DOHH2 (cell line): ENCODE measurements at regions not wholly inside any gene's neighbourhood (a gene's known extent, or its start where the extent isn't known, plus 50 kb on each side); places are given as distances from the start of the nearest gene placed in this dataset.

Experiments used
- H3F3A ChIP-seq: fragments of 200-600 bp; sonication (generic), shearing (Covaris generic); 2 replicates; pipeline ENCODE4 v1.6.0; 2016; ENCODE audit warnings: antibody characterized with exemption, mild to moderate bottlenecking; ENCODE audit not compliant: control insufficient read depth, insufficient read depth
- H3K27ac ChIP-seq: fragments of 200-600 bp; sonication (generic); 2 replicates; pipeline ENCODE4 v1.5.1; 2014; ENCODE audit warnings: low read depth, mild to moderate bottlenecking, low read length, moderate library complexity
- H3K27me3 ChIP-seq: fragments of 200-600 bp; sonication (generic); 2 replicates; pipeline ENCODE4 v1.6.1; 2014; ENCODE audit warnings: mild to moderate bottlenecking, low read length, mixed read lengths; ENCODE audit not compliant: control insufficient read depth
- H3K36me3 ChIP-seq: fragments of 200-600 bp; sonication (generic); 2 replicates; pipeline ENCODE4 v1.6.1; 2014; ENCODE audit warnings: mild to moderate bottlenecking, low read length, moderate library complexity, mixed read lengths; ENCODE audit not compliant: control insufficient read depth
- H3K4me1 ChIP-seq: fragments of 200-600 bp; sonication (generic); 2 replicates; pipeline ENCODE4 v1.6.1; 2014; ENCODE audit warnings: mild to moderate bottlenecking, low read length, mixed read lengths; ENCODE audit not compliant: control insufficient read depth
- H3K4me2 ChIP-seq: fragments of 200-600 bp; sonication (generic); 2 replicates; pipeline ENCODE4 v1.6.0; 2014; ENCODE audit warnings: mild to moderate bottlenecking, low read length, moderate library complexity
- H3K4me3 ChIP-seq: fragments of 200-600 bp; sonication (generic); 2 replicates; pipeline ENCODE4 v1.5.1; 2014; ENCODE audit warnings: mild to moderate bottlenecking, low read length, mixed read lengths
- H3K79me2 ChIP-seq: fragments of 200-600 bp; sonication (generic); 2 replicates; pipeline ENCODE4 v1.6.1; 2014; ENCODE audit warnings: mild to moderate bottlenecking, low read length, mixed read lengths; ENCODE audit not compliant: control insufficient read depth
- H3K9me2 ChIP-seq: fragments of 200-600 bp; sonication (generic); replicated peaks from 2 replicates; pipeline ENCODE4 v1.6.1; 2014; ENCODE audit warnings: mild to moderate bottlenecking, low read length, mixed read lengths; ENCODE audit not compliant: control insufficient read depth
- H3K9me3 ChIP-seq: fragments of 200-600 bp; sonication (generic); 2 replicates; pipeline ENCODE4 v1.6.1; 2014; ENCODE audit warnings: antibody characterized with exemption, low read length, mixed read lengths; ENCODE audit not compliant: control insufficient read depth, insufficient read depth
- H4K20me1 ChIP-seq: fragments of 200-600 bp; sonication (generic); 2 replicates; pipeline ENCODE4 v1.6.0; 2014; ENCODE audit warnings: low read depth, mild to moderate bottlenecking, antibody characterized with exemption, low read length, moderate library complexity; ENCODE audit not compliant: control insufficient read depth, insufficient read depth
- EZH2phosphoT487 ChIP-seq: fragments of 200-600 bp; sonication (generic); IDR thresholded peaks from 2 replicates; pipeline ENCODE4 v1.6.1; 2017; ENCODE audit warnings: borderline replicate concordance, mild to moderate bottlenecking, antibody characterized with exemption, low read length, moderate library complexity, mixed read lengths
- TF ChIP-seq, protein P1 (sequence below): fragments of 200-600 bp; sonication (generic); IDR thresholded peaks from one replicate; pipeline ENCODE4 v1.5.1; 2014; ENCODE audit warnings: antibody characterized with exemption, mild to moderate bottlenecking, low read depth, low read length; ENCODE audit not compliant: poor library complexity, severe bottlenecking

DNA sequence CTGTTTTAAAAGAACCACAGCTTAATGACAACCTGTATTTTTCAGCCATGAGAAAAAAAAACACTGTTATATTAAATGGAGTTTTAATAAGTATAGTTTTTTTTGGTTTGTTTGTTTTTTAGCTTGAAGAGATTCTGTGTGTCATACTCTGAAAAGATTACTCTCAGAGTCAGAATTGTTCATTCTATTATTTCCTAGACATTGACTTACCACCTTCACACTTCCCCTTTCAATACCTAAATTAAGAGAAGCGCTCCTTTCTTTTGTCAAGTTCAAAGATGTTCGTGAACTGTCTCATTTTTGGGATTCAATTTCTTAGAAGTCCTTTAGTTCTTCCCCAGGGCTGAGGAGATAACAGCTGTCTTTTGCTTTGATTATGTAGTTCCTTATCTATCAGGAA is 1201.6 kb upstream of the NUDT12 start:
- Histone ChIP-seq H3K9me3 (no peaks in the 10 kb centered on the region), H3K36me3 (no peaks in the 10 kb centered on the region), H3K27ac (no peak overlapping the region), H3F3A (no peaks in the 10 kb centered on the region), H3K4me3 (no peak overlapping the region), H3K79me2 (no peaks in the 10 kb centered on the region), H3K27me3 (no peaks in the 10 kb centered on the region), H3K9me2 (no peaks in the 10 kb centered on the region; the same call in 1 of the 2 replicates), H4K20me1 (no peaks in the 10 kb centered on the region), H3K4me2 (no peak overlapping the region), H3K4me1 (no peaks in the 10 kb centered on the region)
- no peak for TF ChIP-seq EZH2phosphoT487
- TF ChIP-seq, protein P1, sequence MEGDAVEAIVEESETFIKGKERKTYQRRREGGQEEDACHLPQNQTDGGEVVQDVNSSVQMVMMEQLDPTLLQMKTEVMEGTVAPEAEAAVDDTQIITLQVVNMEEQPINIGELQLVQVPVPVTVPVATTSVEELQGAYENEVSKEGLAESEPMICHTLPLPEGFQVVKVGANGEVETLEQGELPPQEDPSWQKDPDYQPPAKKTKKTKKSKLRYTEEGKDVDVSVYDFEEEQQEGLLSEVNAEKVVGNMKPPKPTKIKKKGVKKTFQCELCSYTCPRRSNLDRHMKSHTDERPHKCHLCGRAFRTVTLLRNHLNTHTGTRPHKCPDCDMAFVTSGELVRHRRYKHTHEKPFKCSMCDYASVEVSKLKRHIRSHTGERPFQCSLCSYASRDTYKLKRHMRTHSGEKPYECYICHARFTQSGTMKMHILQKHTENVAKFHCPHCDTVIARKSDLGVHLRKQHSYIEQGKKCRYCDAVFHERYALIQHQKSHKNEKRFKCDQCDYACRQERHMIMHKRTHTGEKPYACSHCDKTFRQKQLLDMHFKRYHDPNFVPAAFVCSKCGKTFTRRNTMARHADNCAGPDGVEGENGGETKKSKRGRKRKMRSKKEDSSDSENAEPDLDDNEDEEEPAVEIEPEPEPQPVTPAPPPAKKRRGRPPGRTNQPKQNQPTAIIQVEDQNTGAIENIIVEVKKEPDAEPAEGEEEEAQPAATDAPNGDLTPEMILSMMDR, result no peak

DNA sequence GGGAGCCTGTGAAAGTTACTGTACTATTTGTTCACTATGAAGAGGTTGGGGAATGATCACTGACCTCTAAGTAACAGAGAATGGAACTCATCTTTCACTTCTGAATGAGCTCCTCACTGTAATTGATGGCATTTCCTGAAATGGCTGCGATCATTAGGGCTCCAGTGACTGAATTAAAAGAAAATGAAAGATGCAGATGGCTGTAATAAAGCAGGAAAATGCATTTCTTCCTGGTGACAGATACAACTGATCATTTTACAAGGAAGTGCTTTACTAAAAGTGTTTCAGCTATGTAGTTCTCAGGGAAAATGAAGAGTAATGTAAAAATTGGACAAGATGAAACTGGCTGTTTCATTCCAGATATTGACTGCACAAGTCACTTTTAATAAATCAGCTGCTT is 1200.6 kb upstream of the NUDT12 start:
- Histone ChIP-seq H3K36me3 (no peaks in the 10 kb centered on the region), H4K20me1 (no peaks in the 10 kb centered on the region), H3K4me1 (no peaks in the 10 kb centered on the region), H3K9me3 (no peaks in the 10 kb centered on the region), H3K27me3 (no peaks in the 10 kb centered on the region), H3K4me2 (no peak overlapping the region), H3F3A (no peaks in the 10 kb centered on the region), H3K9me2 (no peaks in the 10 kb centered on the region; the same call in 1 of the 2 replicates), H3K4me3 (no peak overlapping the region), H3K79me2 (no peaks in the 10 kb centered on the region), H3K27ac (no peak overlapping the region)
- no peak for TF ChIP-seq EZH2phosphoT487
- TF ChIP-seq, protein P1, result no peak

DNA sequence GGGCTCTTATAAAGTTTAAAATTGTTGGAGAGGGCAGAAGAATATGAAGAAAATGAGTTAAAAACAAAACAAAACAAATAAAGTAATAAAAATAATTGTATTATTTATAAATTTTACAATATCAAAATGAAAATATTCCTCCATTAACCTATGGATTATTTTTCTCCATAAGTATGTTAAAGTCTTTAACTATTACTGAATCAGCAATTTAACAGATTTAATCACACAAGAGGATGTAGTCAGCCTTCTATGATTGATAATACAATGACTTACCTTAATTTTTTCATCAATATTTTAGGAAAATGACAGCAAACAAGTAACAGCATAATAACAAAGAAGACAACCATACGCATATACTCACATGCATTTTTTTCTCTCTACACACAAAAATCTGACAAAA is 1195.3 kb upstream of the NUDT12 start:
- Histone ChIP-seq H3K36me3 (no peaks in the 10 kb centered on the region), H3K4me2 (no peak overlapping the region), H4K20me1 (no peaks in the 10 kb centered on the region), H3K79me2 (no peaks in the 10 kb centered on the region), H3K27me3 (no peaks in the 10 kb centered on the region), H3K4me1 (no peaks in the 10 kb centered on the region), H3F3A (no peaks in the 10 kb centered on the region), H3K4me3 (no peak overlapping the region), H3K9me3 (no peaks in the 10 kb centered on the region), H3K27ac (no peak overlapping the region), H3K9me2 (no peaks in the 10 kb centered on the region; the same call in 1 of the 2 replicates)
- TF ChIP-seq, protein P1, result no peak
- no peak for TF ChIP-seq EZH2phosphoT487

DNA sequence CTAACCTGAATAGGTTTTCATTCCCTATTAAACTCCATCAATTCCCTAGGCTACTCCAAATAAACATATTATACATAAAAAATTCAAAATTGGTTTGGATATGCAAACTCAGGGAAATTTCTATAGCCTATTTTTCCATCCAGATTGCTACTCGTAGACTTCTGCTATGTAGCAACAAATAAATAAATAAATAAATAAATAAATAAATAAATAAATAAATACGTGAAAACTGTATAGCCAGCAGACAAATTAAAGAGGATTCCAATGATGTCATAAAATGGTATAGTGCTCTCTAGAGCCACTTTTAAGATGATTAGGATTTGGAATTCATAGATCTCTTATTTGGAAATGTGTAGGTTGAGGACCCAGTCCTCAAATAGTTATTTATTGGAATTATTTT is 1193.2 kb upstream of the NUDT12 start:
- Histone ChIP-seq H3K79me2 (no peaks in the 10 kb centered on the region), H3K9me3 (no peaks in the 10 kb centered on the region), H3K4me3 (no peak overlapping the region), H3K27me3 (no peaks in the 10 kb centered on the region), H3F3A (no peaks in the 10 kb centered on the region), H4K20me1 (no peaks in the 10 kb centered on the region), H3K36me3 (no peaks in the 10 kb centered on the region), H3K4me1 (no peaks in the 10 kb centered on the region), H3K9me2 (no peaks in the 10 kb centered on the region), H3K27ac (no peak overlapping the region), H3K4me2 (no peak overlapping the region)
- TF ChIP-seq EZH2phosphoT487, result no peak
- TF ChIP-seq, protein P1, result no peak
